ENCODE measurements at regions not wholly inside any gene's neighbourhood (a gene's known extent, or its start where the extent isn't known, plus 50 kb on each side); places are given as distances from the start of the nearest gene placed in this dataset.

DNA sequence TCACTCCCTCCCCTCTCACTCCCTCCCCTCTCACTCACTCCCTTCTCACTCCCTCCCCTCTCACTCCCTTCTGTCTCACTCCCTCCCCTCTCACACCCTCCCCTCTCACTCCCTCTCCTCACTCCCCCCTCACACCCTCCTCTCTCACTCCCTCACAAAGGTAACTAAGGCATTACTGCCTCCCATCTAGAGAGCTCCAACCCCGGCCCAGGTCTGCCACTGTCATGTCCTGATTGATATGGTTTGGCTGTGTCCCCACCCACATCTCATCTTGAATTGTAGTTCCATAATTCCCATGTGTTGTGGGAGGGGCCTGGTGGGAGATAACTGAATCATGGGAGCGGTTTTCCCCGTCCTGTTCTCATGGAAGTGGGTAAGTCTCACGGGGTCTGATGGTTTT, 359.9 kb upstream of the MYT1L start:
- no peak for TF ChIP-seq EZH2phosphoT487 (IDR thresholded peaks at IDR 0.05; ENCODE audit: low read depth)
- TF ChIP-seq CTCF (IDR thresholded peaks at IDR 0.05; ENCODE audit: low read depth, low read length) = no peak
